ENCODE measurements at regions not wholly inside any gene's neighbourhood (a gene's known extent, or its start where the extent isn't known, plus 50 kb on each side); places are given as distances from the start of the nearest gene placed in this dataset.
"Not testable (repeated sequence)": the region's sequence is repeated elsewhere in the genome, so short reads cannot be mapped to it uniquely, and the experiment has no call there.

DNA sequence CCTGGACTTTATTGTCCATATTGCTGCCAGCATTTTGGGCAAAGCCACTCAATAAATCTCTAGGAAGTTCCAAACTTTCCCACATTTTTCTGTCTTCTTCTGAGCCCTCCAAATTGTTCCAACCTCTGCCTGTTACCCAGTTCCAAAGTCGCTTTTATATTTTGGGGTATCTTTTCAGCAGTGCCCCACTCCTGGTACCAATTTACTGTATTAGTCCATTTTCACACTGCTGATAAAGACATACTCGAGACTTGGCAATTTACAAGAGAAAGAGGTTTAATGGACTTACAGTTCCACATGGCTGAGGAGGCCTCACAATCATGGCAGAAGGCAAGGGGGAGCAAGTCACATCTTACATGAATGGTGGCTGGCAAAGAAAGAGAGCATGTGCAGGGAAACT lies 53.4 kb downstream of the AHSP start:
- peaks cover 51% of the 10 kb centered on the region for H3K9me3 Mint-ChIP-seq
- not testable (repeated sequence) for H3K36me3 Mint-ChIP-seq (ENCODE audit: low read depth)

DNA sequence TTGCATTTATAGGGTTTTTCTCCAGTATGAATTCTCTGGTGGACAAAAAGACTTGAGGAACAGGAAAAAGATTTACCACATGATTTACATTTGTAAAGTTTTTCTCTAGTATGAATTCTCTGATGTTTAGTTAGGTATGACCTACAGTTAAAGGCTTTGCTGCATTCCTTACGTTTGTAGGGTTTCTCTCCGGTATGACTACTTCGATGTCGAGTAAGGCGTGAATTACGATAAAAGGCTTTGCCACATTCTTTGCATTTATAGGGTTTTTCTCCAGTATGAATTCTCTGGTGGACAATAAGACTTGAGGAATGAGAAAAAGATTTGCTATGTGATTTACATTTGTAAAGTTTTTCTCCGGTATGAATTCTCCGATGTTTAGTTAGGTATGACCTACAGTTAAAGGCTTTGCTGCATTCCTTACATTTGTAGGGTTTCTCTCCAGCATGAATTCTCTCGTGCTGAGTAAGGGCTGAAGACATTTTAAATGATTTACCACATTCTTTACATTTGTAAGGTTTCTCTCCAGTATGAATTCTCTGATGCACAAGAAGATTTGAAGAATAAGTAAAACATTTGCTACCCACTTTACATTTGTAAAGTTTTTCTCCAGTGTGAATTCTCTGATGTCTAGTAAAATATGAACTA lies 74.2 kb downstream of the AHSP start:
- H3K27ac Mint-ChIP-seq; intact Hi-C loops (cut with micrococcal nuclease); H3K4me3 Mint-ChIP-seq (ENCODE audit: low read depth); H3K4me1 Mint-ChIP-seq (ENCODE audit: low read depth); H3K36me3 Mint-ChIP-seq (ENCODE audit: low read depth); H3K27me3 Mint-ChIP-seq (ENCODE audit: low read depth); DNase-seq (ENCODE audit: low spot score): not testable (repeated sequence)
- H3K9me3 Mint-ChIP-seq, result peaks cover 62% of the 10 kb centered on the region

More for the DNA sequence above, 53.4 kb downstream of the AHSP start:
- H3K27ac Mint-ChIP-seq; intact Hi-C loops (cut with micrococcal nuclease); DNase-seq (ENCODE audit: low spot score); H3K27me3 Mint-ChIP-seq (ENCODE audit: low read depth); H3K4me1 Mint-ChIP-seq (ENCODE audit: low read depth); H3K4me3 Mint-ChIP-seq (ENCODE audit: low read depth): not testable (repeated sequence)

DNA sequence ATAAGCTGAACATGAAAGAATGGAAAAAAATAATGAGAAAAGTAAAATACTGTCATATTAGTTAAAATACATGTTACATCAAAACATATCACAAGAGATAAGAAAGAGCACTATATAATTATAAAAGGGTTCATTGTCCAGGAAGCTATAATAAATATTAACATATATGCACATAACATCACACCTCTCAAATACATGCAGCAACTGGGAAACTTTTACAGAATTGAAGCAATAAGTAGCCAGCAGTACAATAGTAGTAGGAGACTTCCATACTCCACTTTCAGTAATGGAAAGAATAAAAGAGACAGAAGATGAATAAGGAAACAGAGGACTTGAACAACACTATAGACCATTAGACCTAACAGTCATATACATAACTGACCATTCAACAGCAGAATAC lies 90.4 kb downstream of the AHSP start:
- Mint-ChIP-seq H3K9me3 (peaks cover 37% of the 10 kb centered on the region), H3K27me3 (ENCODE audit: low read depth) (no peaks in the 10 kb centered on the region), H3K4me1 (ENCODE audit: low read depth) (no peaks in the 10 kb centered on the region), H3K27ac (no peak overlapping the region), H3K36me3 (ENCODE audit: low read depth) (no peaks in the 10 kb centered on the region), H3K4me3 (ENCODE audit: low read depth) (no peak overlapping the region)
- no peak for DNase-seq (ENCODE audit: low spot score)
- intact Hi-C loops (cut with micrococcal nuclease), result no loop called here

DNA sequence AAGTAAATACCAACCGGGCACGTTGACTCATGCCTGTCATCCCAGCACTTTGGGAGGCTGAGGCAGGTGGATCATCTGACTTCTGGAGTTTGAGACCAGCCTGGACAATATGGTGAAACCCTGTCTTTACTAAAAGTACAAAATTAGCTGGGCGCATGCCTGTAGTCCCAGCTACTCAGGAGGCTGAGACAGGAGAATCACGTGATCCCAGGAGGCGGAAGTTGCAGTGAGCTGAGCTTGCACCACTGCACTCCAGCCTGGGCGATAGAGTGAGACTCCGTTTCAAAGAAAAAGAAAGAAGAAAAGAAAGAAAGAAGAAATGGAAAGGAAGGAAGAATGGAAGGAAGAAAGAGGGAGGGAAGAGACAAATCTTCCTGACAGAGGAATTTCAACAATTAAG lies 108.7 kb downstream of the AHSP start:
- Mint-ChIP-seq H3K4me1 (ENCODE audit: low read depth) (no peaks in the 10 kb centered on the region), H3K4me3 (ENCODE audit: low read depth) (no peak overlapping the region), H3K27me3 (ENCODE audit: low read depth) (no peaks in the 10 kb centered on the region), H3K36me3 (ENCODE audit: low read depth) (no peaks in the 10 kb centered on the region), H3K9me3 (peaks cover 23% of the 10 kb centered on the region), H3K27ac (no peak overlapping the region)
- no peak for DNase-seq (ENCODE audit: low spot score)
- intact Hi-C loops (cut with micrococcal nuclease), result no loop called here

DNA sequence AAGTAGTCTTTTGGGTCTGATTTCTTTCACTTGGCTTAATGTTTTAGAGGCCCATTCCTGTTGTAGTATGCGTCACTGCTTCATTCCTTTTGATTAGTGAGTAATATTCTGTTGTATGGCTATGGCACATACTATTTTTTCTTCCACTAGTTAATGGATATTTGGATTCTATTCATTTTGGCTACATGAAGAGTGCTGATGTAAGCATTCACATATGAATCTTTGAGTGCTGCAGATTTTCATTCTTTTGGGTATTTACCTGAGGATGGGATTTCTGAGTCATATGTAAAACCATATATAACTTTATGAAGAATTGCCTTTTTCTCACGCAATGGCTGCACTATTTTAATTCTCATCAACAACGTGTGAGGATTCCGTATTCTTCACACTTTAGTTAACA lies 113.6 kb downstream of the AHSP start:
- H3K9me3 Mint-ChIP-seq, result peaks cover 26% of the 10 kb centered on the region
- H3K4me1 Mint-ChIP-seq (ENCODE audit: low read depth), result no peaks in the 10 kb centered on the region
- H3K27me3 Mint-ChIP-seq (ENCODE audit: low read depth), result no peaks in the 10 kb centered on the region
- DNase-seq (ENCODE audit: low spot score), result no peak
- no peak overlapping the region for H3K27ac Mint-ChIP-seq
- intact Hi-C loops (cut with micrococcal nuclease), result no loop called here
- no peak overlapping the region for H3K4me3 Mint-ChIP-seq (ENCODE audit: low read depth)
- H3K36me3 Mint-ChIP-seq (ENCODE audit: low read depth), result no peaks in the 10 kb centered on the region

- H3K4me1 Mint-ChIP-seq (ENCODE audit: low read depth); H3K27me3 Mint-ChIP-seq (ENCODE audit: low read depth); intact Hi-C loops (cut with micrococcal nuclease); H3K27ac Mint-ChIP-seq; H3K36me3 Mint-ChIP-seq (ENCODE audit: low read depth); DNase-seq (ENCODE audit: low spot score); H3K4me3 Mint-ChIP-seq (ENCODE audit: low read depth): not testable (repeated sequence)
- peaks cover 20% of the 10 kb centered on the region for H3K9me3 Mint-ChIP-seq
Measured at GRCh38 chr16:31655674-31656073, 128.0 kb downstream of the AHSP start.

GRCh38 chr16:31664683-31665482 lies 137.2 kb downstream of the AHSP start:
- no peaks in the 10 kb centered on the region for H3K36me3 Mint-ChIP-seq (ENCODE audit: low read depth)
- DNase-seq (ENCODE audit: low spot score), result no peak
- H3K4me1 Mint-ChIP-seq (ENCODE audit: low read depth), result no peaks in the 10 kb centered on the region
- H3K27ac Mint-ChIP-seq, result no peak overlapping the region
- intact Hi-C loops (cut with micrococcal nuclease), result no loop called here
- H3K27me3 Mint-ChIP-seq (ENCODE audit: low read depth), result no peaks in the 10 kb centered on the region
- peaks cover 39% of the 10 kb centered on the region for H3K9me3 Mint-ChIP-seq
- no peak overlapping the region for H3K4me3 Mint-ChIP-seq (ENCODE audit: low read depth)

DNA sequence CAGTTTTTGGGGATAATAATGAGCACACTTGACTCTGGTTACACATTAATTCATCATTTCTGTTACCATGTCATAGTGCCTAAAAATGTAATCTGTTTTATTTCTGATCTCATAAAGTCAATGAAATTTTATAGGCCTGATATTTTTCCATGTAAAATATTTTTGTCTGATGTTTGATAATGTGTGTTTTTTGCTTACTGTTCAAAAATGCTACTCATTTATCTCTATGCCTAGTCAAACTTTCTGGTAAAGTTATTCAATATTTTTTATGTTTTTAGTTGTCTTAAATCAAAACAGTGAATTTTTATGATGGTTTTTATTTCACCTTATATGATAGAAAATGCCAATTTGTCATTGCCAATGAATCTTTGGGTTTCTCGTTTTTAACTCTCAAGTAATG lies 147.0 kb downstream of the AHSP start:
- H3K27ac Mint-ChIP-seq, result no peak overlapping the region
- H3K4me3 Mint-ChIP-seq (ENCODE audit: low read depth), result no peak overlapping the region
- no peaks in the 10 kb centered on the region for H3K36me3 Mint-ChIP-seq (ENCODE audit: low read depth)
- peaks cover 7% of the 10 kb centered on the region for H3K4me1 Mint-ChIP-seq (ENCODE audit: low read depth)
- no peaks in the 10 kb centered on the region for H3K27me3 Mint-ChIP-seq (ENCODE audit: low read depth)
- no peak for DNase-seq (ENCODE audit: low spot score)
- peaks cover 39% of the 10 kb centered on the region for H3K9me3 Mint-ChIP-seq
- intact Hi-C loops (cut with micrococcal nuclease), result no loop called here

- Mint-ChIP-seq H3K9me3 (peaks cover 30% of the 10 kb centered on the region), H3K4me3 (ENCODE audit: low read depth) (no peak overlapping the region), H3K27me3 (ENCODE audit: low read depth) (no peaks in the 10 kb centered on the region), H3K4me1 (ENCODE audit: low read depth) (peaks cover 7% of the 10 kb centered on the region), H3K36me3 (ENCODE audit: low read depth) (no peaks in the 10 kb centered on the region), H3K27ac (no peak overlapping the region)
- intact Hi-C loops (cut with micrococcal nuclease), result no loop called here
- DNase-seq (ENCODE audit: low spot score), result no peak
Measured at GRCh38 chr16:31676731-31677130, 149.0 kb downstream of the AHSP start.

DNA sequence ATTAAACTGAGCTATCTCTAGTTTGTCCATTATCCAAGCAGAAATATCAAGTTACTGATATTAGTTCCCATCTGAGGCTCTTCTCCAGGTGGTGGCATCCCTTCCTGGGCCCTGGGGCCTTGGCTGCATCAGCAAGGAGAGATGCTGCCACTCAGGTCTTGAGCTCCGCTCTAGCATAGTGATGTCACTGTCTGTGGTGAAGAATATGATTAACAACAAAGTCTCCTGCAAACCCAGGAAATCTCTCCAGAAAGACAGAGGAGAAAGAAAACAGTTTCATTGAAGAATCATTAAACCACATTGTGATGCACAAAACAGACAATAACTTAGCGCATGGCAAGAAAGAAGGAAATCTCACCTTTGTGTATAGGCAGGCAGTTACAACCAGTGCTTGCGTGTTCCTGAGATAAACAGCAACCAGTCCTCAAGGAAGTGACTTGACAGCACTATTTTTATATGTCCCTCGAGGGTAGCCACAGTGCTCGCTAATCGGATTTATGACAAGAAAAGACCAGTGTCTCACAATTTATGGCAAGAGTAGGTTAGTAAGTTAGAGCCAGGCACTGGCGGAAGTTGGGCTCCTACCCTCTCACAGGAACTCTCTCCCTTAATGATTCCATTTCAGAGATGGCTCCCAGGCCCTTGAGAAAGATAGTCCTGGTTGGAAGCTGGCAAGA lies 151.1 kb downstream of the AHSP start:
- Mint-ChIP-seq H3K4me1 (ENCODE audit: low read depth) (peaks cover 7% of the 10 kb centered on the region), H3K27ac (no peak overlapping the region), H3K9me3 (peaks cover 29% of the 10 kb centered on the region), H3K4me3 (ENCODE audit: low read depth) (no peak overlapping the region), H3K27me3 (ENCODE audit: low read depth) (no peaks in the 10 kb centered on the region), H3K36me3 (ENCODE audit: low read depth) (no peaks in the 10 kb centered on the region)
- intact Hi-C loops (cut with micrococcal nuclease), result no loop called here
- no peak for DNase-seq (ENCODE audit: low spot score)

- intact Hi-C loops (cut with micrococcal nuclease); H3K36me3 Mint-ChIP-seq (ENCODE audit: low read depth); H3K4me1 Mint-ChIP-seq (ENCODE audit: low read depth); H3K4me3 Mint-ChIP-seq (ENCODE audit: low read depth); H3K27me3 Mint-ChIP-seq (ENCODE audit: low read depth); DNase-seq (ENCODE audit: low spot score); H3K27ac Mint-ChIP-seq: not testable (repeated sequence)
- peaks cover 21% of the 10 kb centered on the region for H3K9me3 Mint-ChIP-seq
Measured at GRCh38 chr16:31689331-31689730, 161.6 kb downstream of the AHSP start.

DNA sequence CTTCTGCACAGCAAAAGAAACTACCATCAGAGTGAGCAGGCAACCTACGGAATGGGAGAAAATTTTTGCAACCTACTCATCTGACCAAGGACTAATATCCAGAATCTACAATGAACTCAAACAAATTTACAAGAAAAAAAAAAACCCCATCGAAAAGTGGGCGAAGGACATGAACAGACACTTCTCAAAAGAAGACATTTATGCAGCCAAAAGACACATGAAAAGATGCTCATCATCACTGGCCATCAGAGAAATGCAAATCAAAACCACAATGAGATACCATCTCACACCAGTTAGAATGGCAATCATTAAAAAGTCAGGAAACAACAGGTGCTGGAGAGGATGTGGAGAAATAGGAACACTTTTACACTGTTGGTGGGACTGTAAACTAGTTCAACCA lies 164.6 kb downstream of the AHSP start:
- H3K4me1 Mint-ChIP-seq (ENCODE audit: low read depth); H3K36me3 Mint-ChIP-seq (ENCODE audit: low read depth); intact Hi-C loops (cut with micrococcal nuclease): not testable (repeated sequence)

DNA sequence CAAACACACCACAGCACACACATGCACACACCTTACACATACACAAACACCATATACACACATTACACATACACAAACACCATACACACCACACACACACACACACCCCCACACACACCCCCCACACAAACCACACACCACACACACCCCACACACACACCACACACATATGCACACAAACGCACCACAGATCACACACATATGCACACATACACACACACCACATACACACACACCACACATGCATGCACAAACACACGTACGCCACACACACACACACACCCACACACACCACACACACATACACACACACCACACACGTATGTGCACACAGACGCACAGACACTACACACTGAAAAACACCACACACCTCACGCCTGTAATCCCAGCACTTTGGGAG lies 166.0 kb downstream of the AHSP start:
- Mint-ChIP-seq H3K36me3 (ENCODE audit: low read depth) (no peaks in the 10 kb centered on the region), H3K27ac (no peak overlapping the region), H3K4me1 (ENCODE audit: low read depth) (peaks cover 7% of the 10 kb centered on the region), H3K27me3 (ENCODE audit: low read depth) (peaks cover 14% of the 10 kb centered on the region), H3K4me3 (ENCODE audit: low read depth) (no peak overlapping the region), H3K9me3 (peaks cover 12% of the 10 kb centered on the region)
- intact Hi-C loops (cut with micrococcal nuclease), result no loop called here
- no peak for DNase-seq (ENCODE audit: low spot score)

More for the DNA sequence above, 164.6 kb downstream of the AHSP start:
- not testable (repeated sequence) for H3K4me3 Mint-ChIP-seq (ENCODE audit: low read depth); H3K27me3 Mint-ChIP-seq (ENCODE audit: low read depth); DNase-seq (ENCODE audit: low spot score); H3K27ac Mint-ChIP-seq
- H3K9me3 Mint-ChIP-seq, result peaks cover 12% of the 10 kb centered on the region
